HG02642 (cell line): ENCODE measurements at regions not wholly inside any gene's neighbourhood (a gene's known extent, or its start where the extent isn't known, plus 50 kb on each side); places are given as distances from the start of the nearest gene placed in this dataset.

Experiments used
- ATAC-seq: cut with Tn5 transposase; IDR thresholded peaks from one replicate; pipeline ENCODE4 v1.9.1; 2021; ENCODE audit warnings: mild to moderate bottlenecking; ENCODE audit not compliant: unreplicated experiment, poor library complexity

GRCh38 chr10:4647109-4647785, 178.8 kb upstream of the AKR1E2 start:
- ATAC-seq = no peak

- no peak for ATAC-seq
These were observed 179.5 kb upstream of the AKR1E2 start for GRCh38 chr10:4646547-4646946.

- no peak for ATAC-seq
These were observed 180.2 kb upstream of the AKR1E2 start for GRCh38 chr10:4645836-4646235.

DNA sequence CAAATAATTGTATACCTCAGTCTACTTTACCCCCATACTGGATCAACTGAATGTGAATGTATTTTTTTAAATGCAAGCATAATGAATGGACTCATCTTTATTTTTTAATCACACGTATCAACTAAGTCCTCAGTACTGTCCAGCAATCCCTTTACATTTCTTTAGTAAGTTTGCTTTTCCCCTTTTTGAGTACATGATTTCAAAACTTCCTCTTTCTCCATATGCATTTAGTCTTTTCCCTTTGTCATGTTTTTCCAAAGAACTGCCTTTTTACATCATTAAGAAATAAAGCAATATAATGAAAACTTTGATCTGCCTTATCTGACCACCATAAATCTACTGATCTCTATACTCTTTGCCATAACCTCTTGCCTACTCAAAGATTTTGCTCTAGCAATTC, 182.5 kb upstream of the AKR1E2 start:
- ATAC-seq = no peak

GRCh38 chr10:4639960-4640359, 186.0 kb upstream of the AKR1E2 start:
- ATAC-seq = no peak

DNA sequence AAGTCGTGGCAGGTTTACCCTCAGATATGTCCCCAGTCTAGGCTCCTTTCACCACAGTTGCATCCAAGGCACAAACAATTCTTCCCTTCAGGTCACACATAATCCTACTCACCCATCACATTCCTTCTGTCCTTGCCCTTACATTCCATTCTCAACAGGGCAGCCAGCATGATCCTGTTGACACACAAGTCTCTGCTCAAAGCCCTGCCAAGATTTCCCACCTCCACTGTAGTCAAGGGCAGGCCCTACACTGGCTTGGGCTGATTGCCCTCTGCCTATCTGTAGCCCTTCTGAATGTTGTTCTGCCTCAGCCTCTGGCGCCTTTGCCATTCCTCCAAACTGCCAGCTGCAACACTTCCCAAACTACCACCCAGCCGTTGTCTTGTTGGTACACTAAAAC, 187.9 kb upstream of the AKR1E2 start:
- no peak for ATAC-seq

GRCh38 chr10:4637657-4638056, 188.3 kb upstream of the AKR1E2 start:
- no peak for ATAC-seq

GRCh38 chr10:4635883-4636282, 190.1 kb upstream of the AKR1E2 start:
- ATAC-seq = no peak

DNA sequence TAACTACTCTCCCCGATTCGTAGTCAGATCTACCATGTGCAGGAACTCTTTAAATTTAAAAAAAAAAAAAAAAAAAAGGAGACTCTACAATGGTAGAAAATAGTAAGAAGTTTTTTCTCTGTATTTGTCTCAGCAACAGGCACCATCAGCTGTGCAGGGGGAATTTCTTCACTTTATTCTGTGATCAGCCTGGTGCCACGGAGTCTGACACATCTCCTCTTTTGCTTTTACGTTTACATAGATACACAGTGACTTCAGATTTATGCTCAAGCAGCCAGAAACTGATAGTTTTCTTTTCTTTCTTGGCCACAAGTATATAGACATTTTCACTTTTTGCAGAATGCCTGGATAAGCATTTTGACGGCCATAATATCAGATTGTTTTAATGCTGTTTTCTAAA, 190.6 kb upstream of the AKR1E2 start:
- no peak for ATAC-seq

GRCh38 chr10:4633776-4634175, 192.2 kb upstream of the AKR1E2 start:
- no peak for ATAC-seq

- no peak for ATAC-seq
These were observed 192.8 kb upstream of the AKR1E2 start for GRCh38 chr10:4633186-4633585.

DNA sequence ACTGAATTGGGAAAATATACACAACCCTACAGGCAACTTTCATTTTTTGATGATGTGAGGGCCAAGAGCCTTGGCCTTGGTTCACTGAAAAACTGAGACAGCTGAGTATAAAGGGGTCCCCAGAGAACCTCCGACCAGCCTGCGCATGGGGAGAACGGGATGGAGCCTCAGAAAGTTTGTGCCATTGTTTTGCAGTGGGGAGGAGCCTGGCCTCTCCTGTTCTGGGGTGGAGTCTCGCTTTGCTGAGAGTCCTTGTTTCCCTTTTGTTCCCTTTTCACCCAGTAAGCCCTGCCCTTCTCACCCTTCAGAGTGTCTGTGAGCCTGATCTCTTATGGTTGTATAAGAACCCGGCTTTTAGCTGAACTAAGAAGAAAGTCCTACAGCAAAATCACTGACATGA, 193.2 kb upstream of the AKR1E2 start:
- ATAC-seq = no peak

GRCh38 chr10:4626919-4627318, 199.1 kb upstream of the AKR1E2 start:
- ATAC-seq = no peak

GRCh38 chr10:4623757-4624420, 202.1 kb upstream of the AKR1E2 start:
- no peak for ATAC-seq

GRCh38 chr10:4623200-4623599, 202.8 kb upstream of the AKR1E2 start:
- ATAC-seq = no peak

- ATAC-seq = no peak
These were observed 203.6 kb upstream of the AKR1E2 start for GRCh38 chr10:4622384-4622783.

- no peak for ATAC-seq
These were observed 208.4 kb upstream of the AKR1E2 start for GRCh38 chr10:4617589-4617988.

DNA sequence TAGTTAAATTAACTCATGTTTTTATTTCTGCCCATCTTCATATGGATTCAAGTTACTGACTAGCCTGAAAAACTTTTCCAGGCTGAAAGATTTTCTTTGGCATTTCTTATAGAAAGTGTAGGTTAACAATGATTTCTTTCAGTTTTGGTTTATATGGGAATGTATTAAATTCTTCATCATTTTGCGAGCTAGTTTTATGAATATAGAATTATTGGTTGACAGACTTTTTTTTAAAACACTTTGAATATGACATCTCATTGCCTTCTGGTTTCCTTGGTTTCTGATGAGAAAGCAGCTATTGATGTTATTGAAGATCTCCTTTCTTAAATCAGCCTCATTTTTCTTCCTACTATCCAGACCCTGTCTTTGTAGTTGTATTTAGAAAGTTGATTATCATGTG, 211.0 kb upstream of the AKR1E2 start:
- no peak for ATAC-seq

DNA sequence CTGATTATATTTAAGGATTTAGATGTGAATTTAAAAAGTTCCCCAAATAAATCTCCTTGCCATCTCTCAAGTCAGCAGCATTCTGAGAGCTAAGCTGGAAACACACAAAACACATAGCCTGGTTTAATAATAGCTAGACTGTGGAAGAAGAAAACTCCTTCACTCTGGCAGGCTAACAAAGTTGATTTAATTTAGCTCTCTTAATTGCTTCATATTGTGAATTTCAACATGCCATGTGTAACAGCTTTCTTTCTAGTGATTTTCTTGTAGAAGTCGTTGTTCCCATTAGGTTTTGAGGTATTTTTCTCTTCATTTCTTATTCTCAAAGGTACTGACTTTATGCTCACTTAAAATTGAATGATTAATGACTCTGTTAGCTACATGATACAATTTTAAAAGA, 216.8 kb upstream of the AKR1E2 start:
- ATAC-seq = no peak

GRCh38 chr10:4607681-4608080, 218.3 kb upstream of the AKR1E2 start:
- no peak for ATAC-seq

GRCh38 chr10:4606856-4607636, 219.0 kb upstream of the AKR1E2 start:
- no peak for ATAC-seq
